ENCODE measurements at regions not wholly inside any gene's neighbourhood (a gene's known extent, or its start where the extent isn't known, plus 50 kb on each side); places are given as distances from the start of the nearest gene placed in this dataset.
"Not testable (repeated sequence)": the region's sequence is repeated elsewhere in the genome, so short reads cannot be mapped to it uniquely, and the experiment has no call there.

- DNase-seq = no peak
Measured at GRCh38 chr13:76266561-76266960, 619.6 kb downstream of the KCTD12 start.

- no peak for DNase-seq
Measured at GRCh38 chr13:76250211-76250610, 614.1 kb downstream of the LMO7 start.

GRCh38 chr13:76245920-76246319 lies 609.8 kb downstream of the LMO7 start:
- no peak for DNase-seq

- no peak for DNase-seq
Measured at GRCh38 chr13:76245211-76245610, 609.1 kb downstream of the LMO7 start.

- not testable (repeated sequence) for DNase-seq
Measured at GRCh38 chr13:76243120-76243519, 607.0 kb downstream of the LMO7 start.

GRCh38 chr13:76239031-76239680 lies 603.0 kb downstream of the LMO7 start:
- no peak for DNase-seq

GRCh38 chr13:76231522-76232167 lies 595.5 kb downstream of the LMO7 start:
- no peak for DNase-seq

GRCh38 chr13:76229281-76229680 lies 593.2 kb downstream of the LMO7 start:
- no peak for DNase-seq

GRCh38 chr13:76226941-76227340 lies 590.8 kb downstream of the LMO7 start:
- DNase-seq = no peak

- no peak for DNase-seq
Measured at GRCh38 chr13:76225815-76226489, 589.8 kb downstream of the LMO7 start.

- DNase-seq = no peak
Measured at GRCh38 chr13:76223999-76224398, 587.9 kb downstream of the LMO7 start.

GRCh38 chr13:76223565-76223964 lies 587.4 kb downstream of the LMO7 start:
- DNase-seq = no peak

GRCh38 chr13:76222511-76222910 lies 586.4 kb downstream of the LMO7 start:
- no peak for DNase-seq

- no peak for DNase-seq
Measured at GRCh38 chr13:76216729-76217128, 580.6 kb downstream of the LMO7 start.

GRCh38 chr13:76214001-76214400 lies 577.9 kb downstream of the LMO7 start:
- no peak for DNase-seq

GRCh38 chr13:76213423-76213904 lies 577.3 kb downstream of the LMO7 start:
- DNase-seq = no peak

- no peak for DNase-seq
Measured at GRCh38 chr13:76210262-76210661, 574.1 kb downstream of the LMO7 start.

- no peak for DNase-seq
Measured at GRCh38 chr13:76198568-76199163, 562.5 kb downstream of the LMO7 start.

GRCh38 chr13:76189882-76190519 lies 553.9 kb downstream of the LMO7 start:
- no peak for DNase-seq

GRCh38 chr13:76175961-76176725 lies 540.0 kb downstream of the LMO7 start:
- no peak for DNase-seq

- DNase-seq = no peak
Measured at GRCh38 chr13:76168661-76169060, 532.5 kb downstream of the LMO7 start.

GRCh38 chr13:76164290-76164689 lies 528.2 kb downstream of the LMO7 start:
- no peak for DNase-seq

Data from NCI-H1930 (cell line).